B cell (primary cell): ENCODE measurements at regions not wholly inside any gene's neighbourhood (a gene's known extent, or its start where the extent isn't known, plus 50 kb on each side); places are given as distances from the start of the nearest gene placed in this dataset.

ENCODE experiments used
- ATAC-seq: fragments of 200-7000 bp; cut with Tn5 transposase; one replicate; pipeline ENCODE4 v1.10.0; 2021; ENCODE audit warnings: low read depth, mild to moderate bottlenecking, moderate number of reproducible peaks, moderate library complexity
- CTCF ChIA-PET: fragments of 350-600 bp; sonication (Branson Sonifier 250); formaldehyde crosslinking; loops from one replicate; lab custom pipeline; 2021; ENCODE audit warnings: antibody characterized with exemption, inconsistent platforms; lab: Charles Lee
- POLR2A ChIA-PET: fragments of 350-600 bp; sonication (Branson Sonifier 250); formaldehyde crosslinking; loops from one replicate; lab custom pipeline; 2021; ENCODE audit warnings: antibody characterized with exemption; lab: Charles Lee
- DNase-seq: peaks from one replicate; pipeline ENCODE4 v3.0.0; 2013
- H2AFZ ChIP-seq: 2 replicates; pipeline ENCODE4 v1.6.1; 2012; ENCODE audit warnings: mild to moderate bottlenecking, low read depth, low read length; ENCODE audit not compliant: insufficient read depth, poor library complexity, severe bottlenecking
- H3K27ac ChIP-seq, 2 donors: 1 replicate in 1 of 2; 2 replicates in 1 of 2; pipeline ENCODE4 v1.5.1; 2012 to 2013; ENCODE audit warnings: low read length in 2 of 2, mild to moderate bottlenecking in 2 of 2, moderate library complexity in 1 of 2
- H3K27me3 ChIP-seq, 4 experiments: fragments of 200-600 bp in 1 of 4; sonication (generic) in 1 of 4; replicated peaks in 1 of 4; 1 replicate in 2 of 4; 2 replicates in 2 of 4; pipeline versions ENCODE4 v1.6.1 to v1.7.0; 2013 to 2016; ENCODE audit warnings: low read length in 3 of 4, mild to moderate bottlenecking in 2 of 4, mixed read lengths in 1 of 4, moderate library complexity in 1 of 4; ENCODE audit not compliant: insufficient read depth in 4 of 4, control insufficient read depth in 3 of 4; ENCODE audit errors: control extremely low read depth in 1 of 4
- H3K36me3 ChIP-seq, 2 experiments: replicated peaks in 1 of 2; 1 replicate in 1 of 2; 2 replicates in 1 of 2; pipeline versions ENCODE4 v1.6.1 to v1.7.1; 2013; ENCODE audit warnings: low read length in 1 of 2; ENCODE audit not compliant: insufficient read depth in 2 of 2, control insufficient read depth in 1 of 2; ENCODE audit errors: control extremely low read depth in 1 of 2, extremely low read depth in 1 of 2
- H3K4me1 ChIP-seq, 2 donors: fragments of 200-600 bp in 1 of 2; sonication (generic) in 1 of 2; 1 replicate in 1 of 2; 2 replicates in 1 of 2; pipeline versions ENCODE4 v1.5.1 to v1.6.1; 2013 to 2017; ENCODE audit warnings: low read length in 2 of 2; ENCODE audit not compliant: control insufficient read depth in 2 of 2, insufficient read depth in 2 of 2
- H3K4me2 ChIP-seq: replicated peaks from 2 replicates; pipeline ENCODE3; 2012; ENCODE audit warnings: mild to moderate bottlenecking, low read depth, low read length; ENCODE audit not compliant: poor library complexity, severe bottlenecking
- H3K4me3 ChIP-seq, 5 experiments: fragments of 200-600 bp in 1 of 5; sonication (generic) in 1 of 5; 1 replicate in 3 of 5; 2 replicates in 2 of 5; pipeline versions ENCODE4 v1.5.1 to v1.7.0; 2011 to 2016; ENCODE audit warnings: low read length in 4 of 5, mild to moderate bottlenecking in 4 of 5, low read depth in 2 of 5, control low read depth in 1 of 5, moderate library complexity in 1 of 5; ENCODE audit not compliant: insufficient read depth in 1 of 5; ENCODE audit errors: control extremely low read depth in 1 of 5, extremely low read depth in 1 of 5
- H3K79me2 ChIP-seq: fragments of 200-600 bp; sonication (generic); one replicate; pipeline ENCODE4 v1.6.0; 2016; ENCODE audit warnings: low read length; ENCODE audit not compliant: control insufficient read depth, insufficient read depth
- H3K9ac ChIP-seq: fragments of 200-600 bp; sonication (generic); 2 replicates; pipeline ENCODE4 v1.6.1; 2017; ENCODE audit warnings: mild to moderate bottlenecking, low read length, moderate library complexity
- H3K9me3 ChIP-seq, 3 donors: one replicate each; pipeline versions ENCODE4 v1.6.1 to v1.7.1; 2013; ENCODE audit warnings: low read length in 2 of 3; ENCODE audit not compliant: control insufficient read depth in 2 of 3, insufficient read depth in 1 of 3; ENCODE audit errors: control extremely low read depth in 1 of 3
- H4K20me1 ChIP-seq: 2 replicates; pipeline ENCODE4 v1.6.0; 2012; ENCODE audit warnings: mild to moderate bottlenecking, low read length; ENCODE audit not compliant: insufficient read depth, control insufficient read depth, poor library complexity, severe bottlenecking
- H3K27ac Mint-ChIP-seq: one replicate; pipeline ENCODE4 v1.8.0; 2021; ENCODE audit warnings: mixed read lengths
- H3K27me3 Mint-ChIP-seq: one replicate; pipeline ENCODE4 v1.8.0; 2021; ENCODE audit warnings: mixed read lengths
- H3K4me1 Mint-ChIP-seq: one replicate; pipeline ENCODE4 v1.8.0; 2021; ENCODE audit warnings: mixed read lengths
- H3K4me3 Mint-ChIP-seq: one replicate; pipeline ENCODE4 v1.8.0; 2021; ENCODE audit warnings: mixed read lengths
- H3K9me3 Mint-ChIP-seq: one replicate; pipeline ENCODE4 v1.8.0; 2022; ENCODE audit warnings: mixed read lengths; ENCODE audit not compliant: insufficient read depth
- EZH2 ChIP-seq: IDR thresholded peaks from 2 replicates; pipeline ENCODE4 v1.6.1; 2012; ENCODE audit warnings: borderline replicate concordance, low read depth, mild to moderate bottlenecking, moderate library complexity, low read length; ENCODE audit not compliant: insufficient read depth, poor library complexity, severe bottlenecking
- WGBS: methylation state at CpG from one replicate; pipeline ENCODE4 v1.1.5; 2013; ENCODE audit warnings: missing lambda C conversion rate; ENCODE audit not compliant: insufficient coverage; 5-methylcytosine and 5-hydroxymethylcytosine counted together
- intact Hi-C: fragments of 100-400 bp; cut with micrococcal nuclease; formaldehyde crosslinking; loops from one replicate; pipeline ENCODE4 v1.10.0; 2022
- TF ChIP-seq, protein P1 (sequence below): fragments of 200-600 bp; IDR thresholded peaks from one replicate; pipeline ENCODE4 v1.8.0; 2022; ENCODE audit warnings: antibody characterized with exemption, mild to moderate bottlenecking

DNA sequence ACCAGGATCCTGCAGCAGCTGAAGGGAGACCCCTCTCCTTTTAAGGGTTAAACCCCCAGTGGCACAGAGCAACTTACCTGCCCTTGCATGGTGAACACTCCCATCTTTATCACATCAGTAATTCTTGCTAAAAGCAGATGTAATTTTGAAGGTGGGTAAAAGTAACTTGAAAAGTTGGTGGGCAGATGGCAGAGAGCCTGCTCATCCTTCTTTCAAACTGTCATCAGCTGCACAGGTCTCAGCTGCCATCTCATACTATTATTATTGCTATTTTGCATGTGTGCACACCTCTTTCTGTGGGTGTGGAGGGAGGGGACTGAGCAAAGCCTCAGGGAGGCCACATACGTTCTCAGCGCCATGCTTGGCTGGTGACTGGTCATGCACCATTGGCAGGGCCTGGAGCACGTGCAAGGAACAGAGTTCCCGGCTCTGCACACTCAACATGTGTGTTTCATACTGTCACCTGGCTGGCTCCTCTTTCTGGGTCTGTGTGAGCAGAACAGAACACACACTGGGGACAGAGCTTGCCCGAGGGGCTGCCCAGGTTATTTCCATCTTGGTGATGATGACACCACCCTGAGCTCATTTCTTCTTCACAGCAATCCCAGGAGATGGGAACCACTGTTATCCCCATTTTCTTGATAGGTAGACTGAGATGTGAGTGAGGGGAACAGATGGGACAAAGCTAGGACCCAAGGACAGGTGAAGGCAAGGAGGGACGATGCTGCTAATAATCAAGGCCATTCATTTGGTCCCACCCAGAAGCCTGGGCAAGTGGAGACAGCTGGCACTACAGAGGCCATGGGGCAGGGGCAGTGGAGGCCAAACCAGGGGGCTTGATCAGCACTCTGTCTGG is 95.8 kb upstream of the KLF13 start:
- ChIA-PET POLR2A (interaction anchor here (0.6 to 4.2 kb wide), 5 partner anchors 15 to 130 kb away, joined by 3 to 40 read pairs (median 4); partner anchors contain the start of gene KLF13), CTCF (interaction anchor here (0.8 to 8.2 kb wide), 13 partner anchors 8 to 258 kb away, joined by 3 to 60 read pairs (median 4); partner anchors contain the start of gene KLF13)
- Histone ChIP-seq H3K4me1 (peaks cover 61 to 86% of the 10 kb centered on the region in 2 donors), H3K9me3 (peaks cover 0 to 10% (median 0%) of the 10 kb centered on the region in 3 donors), H3K27ac (peak overlapping the region; percentile 56 to 70), H2AFZ (no peak overlapping the region), H3K4me2 (peak overlapping the region; percentile 83), H3K79me2 (peaks cover 27% of the 10 kb centered on the region), H3K27me3 (no peaks in the 10 kb centered on the region), H3K9ac (peak overlapping the region; percentile 59), H4K20me1 (no peaks in the 10 kb centered on the region), H3K4me3 (peak overlapping the region in 4 of 5 experiments; percentile 9 to 51 (median 28)), H3K36me3 (peaks cover 0 to 7% of the 10 kb centered on the region in 2 experiments)
- Mint-ChIP-seq H3K27me3 (no peaks in the 10 kb centered on the region), H3K27ac (peak overlapping the region; percentile 89), H3K4me1 (peaks cover 87% of the 10 kb centered on the region), H3K9me3 (no peaks in the 10 kb centered on the region), H3K4me3 (peak overlapping the region; percentile 83)
- ATAC-seq (peak; percentile 92), DNase-seq (peak; percentile 94)
- 13% methylated on average over 6 of the region's 6 CpGs for WGBS
- intact Hi-C loops: loop anchor here (1.0 kb wide), 2 partner anchors 35 to 97 kb away; no protein-coding TSS in a partner anchor
- TF ChIP-seq, protein P1, sequence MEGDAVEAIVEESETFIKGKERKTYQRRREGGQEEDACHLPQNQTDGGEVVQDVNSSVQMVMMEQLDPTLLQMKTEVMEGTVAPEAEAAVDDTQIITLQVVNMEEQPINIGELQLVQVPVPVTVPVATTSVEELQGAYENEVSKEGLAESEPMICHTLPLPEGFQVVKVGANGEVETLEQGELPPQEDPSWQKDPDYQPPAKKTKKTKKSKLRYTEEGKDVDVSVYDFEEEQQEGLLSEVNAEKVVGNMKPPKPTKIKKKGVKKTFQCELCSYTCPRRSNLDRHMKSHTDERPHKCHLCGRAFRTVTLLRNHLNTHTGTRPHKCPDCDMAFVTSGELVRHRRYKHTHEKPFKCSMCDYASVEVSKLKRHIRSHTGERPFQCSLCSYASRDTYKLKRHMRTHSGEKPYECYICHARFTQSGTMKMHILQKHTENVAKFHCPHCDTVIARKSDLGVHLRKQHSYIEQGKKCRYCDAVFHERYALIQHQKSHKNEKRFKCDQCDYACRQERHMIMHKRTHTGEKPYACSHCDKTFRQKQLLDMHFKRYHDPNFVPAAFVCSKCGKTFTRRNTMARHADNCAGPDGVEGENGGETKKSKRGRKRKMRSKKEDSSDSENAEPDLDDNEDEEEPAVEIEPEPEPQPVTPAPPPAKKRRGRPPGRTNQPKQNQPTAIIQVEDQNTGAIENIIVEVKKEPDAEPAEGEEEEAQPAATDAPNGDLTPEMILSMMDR: no peak
- TF ChIP-seq EZH2: no peak

DNA sequence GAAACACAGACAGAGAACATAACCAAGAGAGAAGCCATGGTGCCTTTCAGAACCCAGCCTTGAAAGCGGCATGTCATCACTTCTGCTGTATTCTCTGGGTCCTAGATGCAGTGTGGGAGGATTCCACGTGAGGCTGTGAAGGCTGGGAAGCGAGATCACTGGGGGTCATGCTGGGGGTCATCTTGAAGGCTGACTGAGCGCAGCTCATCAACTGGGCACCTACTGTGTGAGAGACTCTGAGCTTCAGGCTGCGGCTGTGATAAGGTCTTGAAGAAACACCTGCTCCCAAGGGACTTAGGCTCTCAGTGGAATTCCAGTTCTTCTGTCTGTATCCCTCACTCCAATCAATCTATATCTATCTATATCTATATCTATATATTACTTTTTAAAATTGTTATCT is 91.8 kb upstream of the KLF13 start:
- 73% methylated on average over 4 of the region's 5 CpGs for WGBS
- POLR2A ChIA-PET: no interaction called here

More for the DNA sequence above, 91.8 kb upstream of the KLF13 start:
- H3K36me3 ChIP-seq: no peaks in the 10 kb centered on the region
- peaks cover 0 to 7% (median 0%) of the 10 kb centered on the region in 3 donors for H3K9me3 ChIP-seq
- no peak overlapping the region for H3K4me2 ChIP-seq
- peaks cover 36 to 69% of the 10 kb centered on the region in 2 donors for H3K4me1 ChIP-seq
- Mint-ChIP-seq H3K27me3 (no peaks in the 10 kb centered on the region), H3K9me3 (no peaks in the 10 kb centered on the region), H3K4me3 (no peak overlapping the region), H3K27ac (no peak overlapping the region), H3K4me1 (peaks cover 80% of the 10 kb centered on the region)
- no peak overlapping the region for H3K9ac ChIP-seq
- no peaks in the 10 kb centered on the region for H3K27me3 ChIP-seq
- no peak overlapping the region for H3K4me3 ChIP-seq
- no peak overlapping the region for H3K27ac ChIP-seq
- no peaks in the 10 kb centered on the region for H3K79me2 ChIP-seq
- no peaks in the 10 kb centered on the region for H4K20me1 ChIP-seq
- H2AFZ ChIP-seq: no peak overlapping the region
- CTCF ChIA-PET: interaction anchor here (5.5 kb wide), 1 partner anchor 30 kb away, joined by 21 read pairs; no protein-coding TSS in a partner anchor
- ATAC-seq (no peak), DNase-seq (no peak)
- TF ChIP-seq EZH2: no peak
- TF ChIP-seq, protein P1: no peak
- intact Hi-C loops: no loop called here
